Astrocyte of the hippocampus (primary cell): ENCODE measurements at regions not wholly inside any gene's neighbourhood (a gene's known extent, or its start where the extent isn't known, plus 50 kb on each side); places are given as distances from the start of the nearest gene placed in this dataset.
"Not testable (repeated sequence)": the region's sequence is repeated elsewhere in the genome, so short reads cannot be mapped to it uniquely, and the experiment has no call there.

ENCODE experiments used
- DNase-seq: peaks from one replicate; pipeline ENCODE4 v3.0.0; 2011; ENCODE audit warnings: low read depth, low spot score

GRCh38 chr5:118552731-118553360 lies 435.5 kb downstream of the DTWD2 start:
- no peak for DNase-seq

- no peak for DNase-seq
Observed at GRCh38 chr5:118552146-118552545, 436.2 kb downstream of the DTWD2 start.

DNA sequence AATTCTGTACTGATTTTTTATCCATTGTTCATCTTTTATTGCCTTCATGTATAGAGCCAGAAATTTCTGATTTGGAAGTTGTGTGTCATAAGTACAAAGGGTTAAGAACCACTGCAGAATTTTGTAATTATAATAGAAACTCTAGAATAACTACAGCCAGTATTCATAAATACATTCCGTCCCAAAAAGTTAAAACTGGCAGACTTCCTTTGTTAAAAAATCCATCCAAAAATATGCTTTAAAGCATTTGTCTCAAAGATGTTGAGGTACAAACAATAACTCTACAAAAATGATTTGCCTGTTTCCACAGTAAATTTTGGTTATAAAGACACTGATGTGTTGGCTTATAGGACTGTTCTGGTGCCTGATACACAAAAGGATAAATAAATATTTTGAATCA lies 436.6 kb downstream of the DTWD2 start:
- no peak for DNase-seq

DNA sequence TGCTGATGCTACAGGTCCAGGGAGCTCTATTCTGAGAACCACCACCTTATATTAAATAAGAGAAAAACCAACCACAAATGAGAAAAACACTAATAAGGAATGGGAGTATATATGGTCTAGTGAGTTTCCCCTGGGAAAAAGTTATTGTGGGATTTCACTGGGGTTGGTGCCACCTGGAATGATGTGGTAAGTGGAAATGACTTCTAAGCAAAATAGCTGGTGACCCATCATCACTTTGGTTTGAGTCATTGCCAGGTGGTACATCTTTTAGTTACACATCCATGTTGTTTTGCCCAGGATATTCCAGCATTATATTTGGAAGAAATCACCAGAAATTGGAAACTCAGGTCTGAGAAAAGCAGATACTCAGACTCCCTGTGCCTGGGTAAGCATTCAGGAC lies 437.3 kb downstream of the DTWD2 start:
- DNase-seq: no peak

DNA sequence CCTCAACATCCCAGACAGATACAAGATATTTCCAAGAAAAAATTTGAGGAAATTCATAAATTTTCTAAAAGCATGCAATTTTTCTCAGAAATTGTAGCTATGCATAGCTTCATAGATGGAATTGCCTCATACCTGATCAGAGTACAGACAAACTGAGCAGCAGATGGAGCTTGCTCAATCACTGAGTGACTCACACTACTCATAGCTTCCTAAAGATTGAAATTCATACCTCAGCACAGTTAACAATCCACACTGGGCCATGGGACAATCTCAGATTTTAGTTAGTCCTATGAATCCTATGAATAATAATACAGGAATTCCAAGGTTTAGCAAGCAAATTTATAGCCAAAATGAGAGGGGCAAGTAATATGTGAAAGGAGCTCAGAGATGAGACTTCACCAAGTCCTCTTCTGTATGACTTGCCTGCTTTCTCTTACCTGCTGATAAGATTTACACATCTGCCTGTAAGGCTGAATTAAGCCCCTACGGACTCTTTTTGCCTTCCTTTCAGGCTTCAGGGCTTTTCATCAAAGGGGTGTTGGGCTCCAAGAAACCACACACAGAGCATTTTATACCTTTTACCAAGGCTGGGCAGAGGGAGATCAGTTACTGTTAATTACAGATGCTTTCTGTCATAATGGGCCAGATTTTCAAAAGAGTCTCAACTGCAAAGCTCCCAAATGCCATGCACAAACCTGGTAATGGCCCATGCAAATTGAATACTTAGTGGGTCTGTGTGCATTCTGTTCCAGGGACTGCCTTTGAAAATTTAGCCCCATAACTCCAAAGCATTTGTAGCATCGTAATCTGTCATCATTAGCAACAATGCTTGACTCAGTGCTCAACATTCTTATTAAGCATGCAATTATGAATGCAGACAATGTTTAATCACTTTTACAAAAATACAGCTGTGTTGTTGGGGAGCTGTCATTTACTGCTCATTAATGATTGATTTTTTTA lies 439.3 kb downstream of the DTWD2 start:
- DNase-seq: peak; percentile 33

DNA sequence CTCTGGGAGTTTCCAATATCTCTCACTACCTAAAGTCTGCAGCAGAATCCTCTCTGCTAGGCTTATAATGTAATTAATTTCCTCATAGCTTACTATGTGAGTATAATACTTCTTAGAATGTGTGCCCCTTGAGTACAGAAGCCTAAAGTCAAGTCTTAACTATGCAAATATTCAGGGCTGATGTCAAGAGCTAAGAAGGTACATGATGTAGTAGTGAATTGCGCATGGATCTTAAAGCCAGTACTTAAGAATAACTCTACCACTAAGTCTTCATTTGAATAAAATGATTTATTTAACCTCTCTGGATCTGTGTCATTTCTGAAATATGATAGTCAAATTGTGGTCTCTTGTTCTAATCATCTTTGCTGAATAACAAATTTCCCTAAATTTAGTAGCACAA lies 442.9 kb downstream of the DTWD2 start:
- DNase-seq: no peak

- no peak for DNase-seq
Observed at GRCh38 chr5:118544887-118545449, 443.4 kb downstream of the DTWD2 start.

- DNase-seq: no peak
Observed at GRCh38 chr5:118533923-118534322, 454.4 kb downstream of the DTWD2 start.

- peak; percentile 35 for DNase-seq
Observed at GRCh38 chr5:118533156-118533555, 455.2 kb downstream of the DTWD2 start.

- DNase-seq: no peak
Observed at GRCh38 chr5:118531276-118531675, 457.1 kb downstream of the DTWD2 start.

DNA sequence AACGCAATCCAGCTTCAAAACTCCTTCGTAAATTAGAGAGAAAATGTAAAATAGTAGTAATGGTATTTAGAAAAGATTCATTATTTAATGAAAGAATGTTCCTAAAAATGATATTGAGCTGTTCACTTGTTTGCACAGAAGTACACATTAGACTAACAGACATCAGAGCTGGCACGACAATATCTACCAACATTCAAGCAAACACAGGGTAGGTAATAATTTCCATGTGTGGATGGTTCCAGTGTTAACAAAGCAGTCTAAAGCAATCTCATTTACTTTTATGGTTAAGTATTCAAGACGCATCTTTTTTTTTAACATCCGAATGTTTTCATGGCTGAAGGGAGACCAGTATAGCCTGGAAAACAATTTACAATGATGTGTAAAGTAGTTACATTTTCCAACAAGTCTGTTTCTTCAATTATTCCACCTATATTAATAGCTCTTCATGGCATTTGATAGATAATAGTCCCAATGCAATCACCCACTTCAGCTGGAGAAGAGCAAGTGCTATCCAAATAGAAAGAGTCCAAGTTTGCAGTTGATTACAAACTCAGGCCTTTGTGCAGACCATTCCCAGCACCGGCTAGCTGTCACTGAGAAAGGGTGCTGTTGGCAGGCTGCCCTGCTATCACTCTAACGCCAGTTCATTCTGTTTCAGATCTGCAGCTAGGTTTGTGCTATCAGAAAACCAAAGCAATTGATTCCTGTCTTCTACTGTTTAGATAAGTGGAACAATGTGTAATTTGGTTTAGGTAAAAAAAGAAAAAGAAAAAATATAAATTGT lies 458.8 kb downstream of the DTWD2 start:
- peak; percentile 13 for DNase-seq

- DNase-seq: no peak
Observed at GRCh38 chr5:118522626-118523025, 465.7 kb downstream of the DTWD2 start.

DNA sequence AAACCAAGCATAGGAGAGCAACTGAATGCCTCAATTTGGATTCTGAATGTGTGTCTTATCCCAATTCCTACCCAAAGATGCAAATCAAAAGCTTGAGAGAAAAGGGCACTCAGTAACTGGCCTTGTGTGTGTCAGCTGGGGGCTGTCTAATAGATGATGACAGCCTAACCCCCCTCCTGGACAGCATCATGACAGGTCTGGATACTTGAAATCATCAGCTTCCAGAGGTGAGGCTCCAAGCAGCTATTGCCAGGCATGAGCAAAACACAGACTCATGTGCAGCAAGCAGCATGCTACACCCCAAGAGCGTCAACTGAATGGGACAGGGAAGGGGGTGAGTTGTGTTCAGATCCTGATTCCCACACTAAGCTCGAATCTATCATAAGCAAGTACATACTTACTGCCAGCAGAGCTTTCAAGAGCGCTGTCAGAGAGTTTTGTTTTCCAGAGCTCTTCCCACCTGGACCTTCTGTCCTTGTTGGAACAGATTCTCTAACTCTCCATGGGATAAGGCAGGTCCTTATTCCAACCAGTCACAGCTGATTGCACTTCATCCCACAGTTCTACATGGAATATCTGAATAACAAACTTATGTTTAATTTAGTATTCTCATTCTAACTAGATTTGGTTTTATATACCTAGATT lies 467.5 kb downstream of the DTWD2 start:
- DNase-seq: no peak

DNA sequence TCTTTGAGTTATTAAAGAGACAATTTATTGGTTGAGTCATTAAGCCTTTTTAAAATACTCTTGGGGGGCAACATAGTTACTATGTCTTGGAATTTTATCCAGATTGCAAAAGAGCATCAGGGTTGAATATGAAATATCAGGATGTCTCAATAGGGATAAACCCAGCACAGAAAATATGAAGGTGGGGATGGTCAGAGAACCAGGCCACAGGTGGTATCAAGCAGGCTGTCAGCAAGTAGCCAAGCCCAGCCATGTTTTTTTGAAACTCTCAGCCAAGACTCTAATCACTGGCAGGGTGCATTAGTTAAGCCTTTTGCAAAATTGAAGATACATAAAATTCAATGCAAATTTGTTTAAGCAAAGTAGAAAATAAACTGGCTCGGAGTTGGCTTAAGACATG lies 468.9 kb downstream of the DTWD2 start:
- DNase-seq: no peak

- DNase-seq: no peak
Observed at GRCh38 chr5:118518720-118519119, 469.6 kb downstream of the DTWD2 start.

- no peak for DNase-seq
Observed at GRCh38 chr5:118511846-118512245, 476.5 kb downstream of the DTWD2 start.

DNA sequence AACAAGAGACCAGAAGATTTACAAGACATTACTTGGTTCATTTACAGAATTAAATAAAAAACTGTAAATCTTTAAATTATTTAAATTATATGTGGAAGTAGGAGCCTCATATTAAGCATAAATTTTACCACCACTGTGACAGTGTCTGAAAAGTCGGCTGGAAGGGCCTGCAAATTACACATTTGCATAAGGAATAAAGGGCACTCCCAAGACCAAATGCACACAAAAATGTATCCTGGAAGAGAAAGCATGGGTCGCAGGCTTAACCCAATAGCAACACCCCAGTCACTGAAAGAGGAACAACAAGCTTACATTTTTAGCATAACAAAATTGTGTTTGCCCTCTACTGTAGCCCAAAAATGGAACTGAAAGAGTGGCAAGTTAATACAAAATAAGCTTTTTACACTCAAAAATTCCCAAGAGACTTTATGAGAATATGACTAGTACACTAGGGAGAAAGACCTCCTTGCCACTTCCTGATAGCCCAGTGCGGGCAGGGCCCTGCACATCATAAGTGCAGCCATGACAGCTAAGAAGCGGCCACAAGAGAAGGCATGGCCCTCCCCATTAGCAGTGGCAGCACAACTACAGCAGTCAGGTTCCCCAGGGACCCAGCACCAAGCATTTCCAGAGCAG lies 482.0 kb downstream of the DTWD2 start:
- DNase-seq: no peak

GRCh38 chr5:118502232-118502631 lies 486.1 kb downstream of the DTWD2 start:
- not testable (repeated sequence) for DNase-seq

DNA sequence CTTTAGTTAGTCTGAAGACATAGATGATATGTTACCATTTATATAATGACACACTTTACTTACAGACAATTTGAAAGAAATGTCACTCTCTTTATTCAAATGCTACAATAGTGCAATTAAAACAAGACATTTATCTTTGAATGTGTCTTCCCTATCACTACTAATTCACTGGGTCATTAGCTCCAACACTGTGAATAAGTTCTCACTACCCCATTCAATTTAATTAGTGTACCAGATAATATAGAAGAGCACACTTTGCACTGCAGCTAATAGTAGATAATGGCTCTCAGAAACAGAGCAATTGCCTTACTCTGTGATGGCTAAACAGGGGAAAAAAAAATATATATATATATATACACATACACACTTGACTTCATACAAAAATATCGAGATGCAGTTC lies 497.0 kb downstream of the DTWD2 start:
- no peak for DNase-seq

DNA sequence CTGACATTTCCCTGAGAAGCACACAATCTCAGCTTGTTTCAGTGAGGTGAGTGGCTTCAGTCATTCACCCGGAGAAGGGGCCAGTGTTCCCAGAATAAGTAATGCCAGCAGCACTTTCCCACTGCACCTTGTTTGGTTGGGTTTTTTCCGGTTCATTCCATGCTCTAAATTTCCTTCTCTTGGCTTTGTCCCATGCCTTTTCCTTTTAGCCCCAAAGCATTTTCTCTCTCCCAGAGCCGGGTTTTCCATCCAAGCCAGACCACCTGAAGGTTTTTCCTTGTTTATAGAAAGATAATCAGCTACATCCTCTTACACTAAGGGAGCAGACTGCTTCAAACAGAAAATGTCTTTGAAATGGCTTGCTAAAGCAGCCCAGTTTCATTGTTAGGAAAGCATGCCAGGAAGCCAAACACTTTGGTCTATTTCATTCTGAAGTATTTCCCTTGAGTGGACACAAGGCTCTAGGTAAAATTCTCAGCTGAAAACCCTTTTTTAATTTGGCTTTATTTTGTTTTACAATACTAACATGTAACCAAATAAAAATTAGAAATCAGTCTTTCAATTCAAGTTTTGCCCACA lies 501.6 kb downstream of the DTWD2 start:
- no peak for DNase-seq

DNA sequence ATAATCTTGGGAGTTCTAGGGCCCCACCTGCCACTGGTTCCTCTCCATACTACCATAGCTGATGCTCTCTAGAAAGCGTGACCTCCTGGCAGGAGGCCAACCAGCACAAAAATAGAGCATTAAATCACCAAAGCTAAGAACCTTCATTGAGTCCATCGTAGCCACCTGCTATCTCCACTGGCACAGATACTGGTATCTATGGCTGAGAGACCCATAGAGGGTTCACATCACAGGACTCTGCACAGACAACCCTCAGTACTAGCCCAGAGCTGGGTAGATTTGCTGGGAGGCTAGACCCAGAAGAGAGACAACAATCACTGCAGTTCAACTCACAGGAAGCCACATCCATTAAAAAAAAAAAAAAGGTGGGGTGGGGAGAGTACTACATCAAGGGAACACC lies 509.1 kb downstream of the DTWD2 start:
- DNase-seq: no peak
